Stimulated activated CD4-positive, alpha-beta T cell treated with anti-CD3 and anti-CD28 coated beads, TNF-alpha, amount 100 ng/mL, for 24 hours (primary cell): ENCODE measurements at regions not wholly inside any gene's neighbourhood (a gene's known extent, or its start where the extent isn't known, plus 50 kb on each side); places are given as distances from the start of the nearest gene placed in this dataset.
"Not testable (repeated sequence)": the region's sequence is repeated elsewhere in the genome, so short reads cannot be mapped to it uniquely, and the experiment has no call there.

Experiments
- DNase-seq, 3 experiments: peaks; one replicate each; pipeline ENCODE4 v3.0.0-alpha.2; 2020; ENCODE audit warnings: low read depth in 3 of 3

DNA sequence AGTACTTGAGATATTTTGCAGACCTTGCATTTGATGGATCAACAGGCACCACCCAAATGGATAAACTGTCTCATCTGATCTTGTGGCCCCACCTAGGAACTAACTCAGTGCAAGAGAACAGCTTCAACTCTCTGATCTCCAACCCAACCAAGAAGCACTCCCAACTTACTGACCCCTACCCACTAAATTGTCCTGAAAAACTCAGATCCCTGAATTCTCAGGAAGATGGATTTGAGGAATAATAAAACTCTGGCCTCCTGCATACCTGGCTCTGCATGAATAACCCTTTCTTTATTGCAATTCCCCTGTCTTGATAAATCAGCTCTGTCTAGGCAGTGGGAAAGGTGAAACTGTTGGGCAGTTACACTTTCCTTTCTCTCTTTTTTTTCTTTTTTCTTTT lies 247.9 kb downstream of the ZPLD1 start:
- DNase-seq, result no peak

DNA sequence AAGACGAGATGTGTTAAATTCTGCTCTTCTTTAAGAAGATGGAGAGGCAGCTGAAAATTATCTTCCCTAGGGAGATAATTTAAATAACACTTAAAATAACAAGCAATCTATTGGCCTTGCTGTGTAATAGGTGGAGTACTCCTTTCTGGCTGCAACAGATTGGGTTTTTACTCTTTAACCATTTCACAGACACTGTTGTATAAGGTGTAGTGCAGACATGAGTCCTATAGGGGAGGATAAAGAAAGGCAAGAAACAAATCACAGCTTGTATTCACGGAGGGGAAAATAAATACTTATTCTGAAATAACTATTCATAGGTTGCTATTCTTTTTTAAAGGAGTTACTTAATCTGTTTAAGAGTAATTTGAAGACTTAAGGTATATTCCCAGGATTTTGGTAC lies 252.0 kb downstream of the ZPLD1 start:
- no peak for DNase-seq

DNA sequence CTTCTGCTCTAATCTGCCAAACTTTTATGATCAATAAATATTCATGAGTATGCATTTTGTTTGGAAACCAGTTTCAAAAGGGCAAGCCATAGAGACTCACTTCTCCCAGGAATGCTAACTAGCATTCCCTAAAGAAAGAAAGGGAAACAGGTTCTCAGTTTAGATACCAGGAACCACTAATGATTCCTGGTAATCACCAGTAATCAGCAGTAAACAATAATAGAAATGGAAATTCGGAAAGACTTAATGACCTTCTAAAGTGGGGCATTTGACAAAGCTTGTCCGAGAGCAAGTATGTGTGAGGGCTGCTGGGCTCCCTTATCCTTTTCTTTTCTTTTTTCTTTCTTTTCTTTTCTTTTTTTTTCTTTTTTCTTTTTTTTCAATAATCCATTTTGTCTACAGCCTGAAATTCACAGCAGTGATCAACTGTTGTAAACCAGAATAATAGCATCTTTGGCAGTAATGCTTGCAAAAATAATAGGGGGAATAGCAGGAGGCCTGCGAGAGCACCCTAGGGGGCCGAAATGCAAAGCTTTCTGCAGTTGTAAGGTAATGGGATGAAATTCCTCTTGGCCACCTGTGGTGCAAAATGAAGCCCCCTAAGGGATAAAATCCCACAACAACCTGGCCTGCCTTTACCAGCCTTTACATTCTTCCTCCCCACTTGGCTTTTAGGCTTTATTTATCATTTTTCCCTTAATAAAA lies 253.2 kb downstream of the ZPLD1 start:
- no peak for DNase-seq

DNA sequence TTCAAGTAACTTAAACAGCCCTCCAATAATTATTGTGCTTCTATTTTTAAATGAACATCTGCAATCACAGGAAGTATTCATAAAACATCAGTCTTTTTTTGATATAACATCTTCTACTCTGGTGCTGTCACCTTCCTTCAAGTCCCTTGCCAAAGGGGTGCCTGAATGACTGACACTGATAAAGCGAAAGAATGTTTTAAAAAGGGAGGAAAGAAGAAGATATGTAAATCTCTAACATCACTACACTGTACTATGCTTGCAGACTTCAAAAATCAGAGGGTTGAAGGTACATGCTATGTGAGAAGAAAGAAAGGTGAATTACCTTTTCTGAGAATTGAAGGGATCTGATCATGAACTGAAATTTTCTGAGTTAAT lies 253.7 kb downstream of the ZPLD1 start:
- no peak for DNase-seq

DNA sequence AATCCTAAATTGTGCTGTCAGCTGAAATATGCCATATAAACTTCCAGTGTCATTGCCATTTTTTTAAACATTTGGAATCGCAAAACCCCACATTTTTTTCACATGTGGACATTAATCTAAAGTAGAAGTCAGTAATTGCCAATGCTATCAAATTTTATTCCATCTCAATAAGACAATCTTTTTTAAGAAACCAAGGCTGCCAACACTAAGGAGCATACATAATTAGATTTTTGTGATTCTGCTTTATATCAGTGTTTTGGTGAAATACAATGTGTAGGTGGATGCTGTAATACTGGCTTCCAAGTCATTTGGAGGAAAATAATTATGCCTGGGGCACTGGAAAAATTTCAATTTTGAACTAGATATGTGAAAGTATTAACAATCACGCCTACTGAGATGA lies 256.7 kb downstream of the ZPLD1 start:
- DNase-seq, result no peak

DNA sequence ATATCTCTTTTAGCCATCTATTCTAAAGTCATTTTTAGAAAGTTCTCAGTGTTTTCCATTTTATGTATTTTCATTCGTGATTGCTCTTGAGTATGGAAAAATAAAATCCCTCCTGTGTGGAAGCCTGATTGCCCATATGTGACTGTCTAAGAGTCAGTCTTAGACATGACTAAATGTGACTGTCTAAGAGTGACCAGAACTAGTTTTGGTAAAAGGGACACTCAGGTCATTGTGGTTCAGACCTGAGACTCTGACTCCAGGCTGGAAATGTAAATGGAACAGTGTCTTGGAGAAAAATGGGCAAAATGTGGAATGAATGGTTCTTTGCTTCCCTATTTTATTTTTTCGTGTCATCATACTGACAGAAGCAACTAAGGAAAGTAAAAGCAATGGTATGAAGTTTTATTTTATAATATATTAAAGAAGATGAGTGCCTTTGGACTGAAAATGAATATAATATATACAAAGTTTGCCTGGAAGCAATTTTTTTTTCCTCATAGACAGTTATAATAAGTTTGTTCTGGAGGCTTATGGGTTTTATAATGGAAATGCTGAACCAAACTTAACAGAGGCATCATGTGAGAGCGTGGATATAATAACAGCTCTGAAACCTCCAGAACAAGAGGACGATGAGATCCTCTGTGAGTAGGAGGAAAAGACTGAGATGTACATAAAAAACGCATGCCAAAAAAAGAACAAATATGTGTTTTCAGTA lies 264.4 kb downstream of the ZPLD1 start:
- DNase-seq, result no peak

DNA sequence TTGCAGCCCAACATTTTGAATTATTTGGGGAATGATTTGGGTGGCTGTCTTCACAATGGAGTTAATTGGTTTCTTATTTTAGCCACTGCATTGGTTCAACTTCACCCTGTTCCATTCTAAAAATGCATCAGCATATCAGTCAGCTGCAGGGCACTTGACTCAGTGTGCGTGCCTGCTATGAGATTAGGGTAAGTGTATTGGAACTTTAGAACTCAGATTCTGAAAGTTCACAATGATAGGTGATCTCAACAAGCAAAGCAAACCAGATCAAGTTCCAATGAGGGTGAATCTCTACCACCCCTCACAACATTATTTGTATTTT lies 265.0 kb downstream of the ZPLD1 start:
- no peak for DNase-seq

DNA sequence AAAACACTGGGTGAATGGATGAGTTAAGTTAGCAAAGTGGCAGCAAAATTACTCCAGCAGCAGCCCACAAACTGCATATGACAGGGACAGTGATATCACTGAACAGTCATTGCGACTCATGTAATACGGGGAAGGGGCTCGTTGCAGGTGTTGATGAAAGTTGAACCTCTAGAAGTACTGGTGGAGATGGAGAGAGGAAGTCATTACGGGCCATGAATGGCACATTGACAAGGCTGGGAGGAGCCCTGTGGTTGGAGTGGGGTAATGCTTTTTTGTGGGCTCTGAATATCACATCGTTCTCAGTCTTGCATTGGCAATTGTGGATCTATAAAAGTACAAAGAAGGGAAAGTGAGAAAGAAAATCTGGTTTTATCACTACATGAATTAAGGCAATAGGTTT lies 278.1 kb downstream of the ZPLD1 start:
- no peak for DNase-seq

DNA sequence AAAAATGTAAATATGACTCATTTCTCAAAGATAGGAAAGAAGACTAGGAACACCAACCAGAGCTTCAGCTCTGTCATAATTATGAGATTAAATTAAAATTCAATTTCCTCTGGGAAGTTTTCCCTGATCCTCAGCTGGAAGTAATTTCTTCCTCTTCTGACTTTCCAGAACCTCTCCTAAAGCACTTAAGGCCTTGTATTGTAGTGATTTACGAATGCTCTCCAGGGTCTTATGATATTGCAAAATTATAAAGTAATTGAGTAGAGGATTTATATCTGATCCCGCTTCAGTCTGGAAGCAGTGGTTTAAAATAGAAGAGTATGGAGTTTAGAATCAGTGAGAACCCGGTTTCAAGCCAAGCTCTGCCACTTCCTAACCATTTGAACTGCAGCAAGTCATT lies 279.8 kb downstream of the ZPLD1 start:
- DNase-seq, result no peak

DNA sequence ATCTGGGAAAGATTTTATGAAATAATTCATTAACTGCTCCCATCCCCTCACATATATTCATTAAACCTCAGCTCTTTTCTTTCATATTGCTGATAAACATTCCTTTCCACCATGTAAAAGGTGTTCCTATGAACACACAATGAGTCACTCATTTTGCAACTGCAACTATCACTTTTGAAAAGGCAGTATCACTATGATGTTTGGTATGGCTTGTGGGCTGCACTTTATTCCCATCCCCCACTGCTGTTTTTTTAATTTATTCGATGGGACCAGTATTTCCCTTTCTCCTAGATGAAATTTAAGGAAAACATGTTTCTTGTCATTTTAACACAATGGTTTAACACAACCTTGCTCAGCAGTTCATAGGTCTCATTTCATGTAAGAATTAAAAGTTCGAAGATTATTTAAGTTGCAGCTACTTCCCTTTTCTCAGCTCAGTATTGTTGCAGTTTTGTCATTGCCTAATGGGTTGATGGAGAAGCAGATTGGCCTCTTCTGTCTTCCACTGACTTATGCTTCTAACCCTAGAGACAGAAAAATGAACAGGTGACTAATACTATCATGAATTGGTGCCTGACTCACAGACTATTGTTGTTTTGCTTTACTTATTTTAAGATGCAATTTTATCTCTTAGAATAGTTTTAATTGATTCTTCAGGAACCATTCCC lies 280.3 kb downstream of the ZPLD1 start:
- no peak for DNase-seq

DNA sequence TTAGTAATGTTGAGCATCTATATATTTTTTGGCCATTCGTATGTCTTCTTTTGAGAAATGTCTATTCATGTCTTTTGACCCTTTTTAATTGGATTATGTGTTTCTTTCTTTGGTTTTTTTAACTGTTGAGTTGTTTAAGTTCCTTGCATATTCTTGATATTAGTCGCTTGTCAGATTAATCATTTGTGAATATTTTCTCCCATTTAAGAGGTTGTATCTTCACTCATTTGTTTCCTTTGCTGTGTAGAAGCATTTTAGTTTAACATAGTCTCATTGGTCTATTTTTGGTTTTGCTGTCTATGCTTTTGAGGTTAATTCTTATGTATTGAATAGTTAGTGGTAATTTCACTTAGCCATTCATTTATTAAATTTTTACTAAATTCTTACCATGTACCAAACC lies 283.8 kb downstream of the ZPLD1 start:
- DNase-seq, result no peak

DNA sequence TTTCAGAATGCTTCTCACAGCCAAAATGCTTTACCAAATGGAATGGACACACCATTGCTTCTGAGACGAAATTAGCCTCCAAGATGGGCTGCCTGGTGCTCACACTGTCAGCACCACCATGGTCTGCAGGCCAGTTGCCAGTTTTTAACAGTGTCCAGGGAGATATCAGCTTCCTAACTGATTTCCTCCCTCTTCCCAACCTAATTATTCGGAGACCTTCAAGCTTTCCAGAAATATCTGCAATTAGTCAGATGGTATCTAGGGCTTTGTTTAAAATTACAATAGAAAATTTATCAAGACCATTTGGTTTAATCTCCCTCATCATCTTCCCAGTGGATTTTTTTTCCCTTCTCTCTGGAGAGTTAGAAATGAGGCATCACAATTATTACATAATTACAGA lies 287.5 kb downstream of the ZPLD1 start:
- DNase-seq, result no peak

DNA sequence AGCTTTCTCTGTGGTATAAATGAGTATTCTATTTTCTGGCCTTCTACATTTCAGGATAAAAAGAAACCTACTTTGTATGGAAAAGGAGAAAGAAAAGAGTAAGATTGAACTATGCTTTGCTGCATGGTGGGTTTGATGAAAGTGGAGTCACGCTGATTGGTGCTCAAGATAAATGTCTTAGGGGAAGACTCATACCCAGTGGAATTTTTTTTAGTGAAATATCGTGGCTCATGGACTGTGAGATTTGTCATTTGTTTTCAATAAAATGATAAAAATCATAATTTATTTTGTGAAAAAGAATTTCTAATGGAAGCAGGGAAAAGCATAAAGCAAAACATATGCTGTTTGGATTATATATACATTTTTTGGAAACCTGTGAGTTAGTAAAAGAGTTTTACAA lies 292.5 kb downstream of the ZPLD1 start:
- no peak for DNase-seq

DNA sequence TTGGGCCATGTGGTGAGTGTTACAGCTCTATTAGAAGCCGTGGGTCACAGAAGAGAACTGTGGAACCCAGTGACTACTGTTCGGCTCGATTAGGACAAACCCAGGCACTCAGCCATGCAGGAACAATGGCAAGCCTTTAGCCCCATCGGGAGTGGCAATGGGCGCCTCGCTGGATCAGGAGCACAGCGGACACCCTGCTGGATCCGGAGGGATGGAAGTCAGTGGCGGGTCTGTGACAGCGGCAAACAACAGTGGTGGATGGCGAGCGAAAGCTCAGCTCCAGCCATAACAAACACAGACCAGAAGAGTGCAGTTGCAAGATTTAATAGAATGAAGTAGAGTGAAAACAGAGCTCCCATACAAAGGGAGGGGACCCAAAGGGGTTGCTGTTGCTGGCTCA lies 297.8 kb downstream of the ZPLD1 start:
- DNase-seq, result not testable (repeated sequence)

DNA sequence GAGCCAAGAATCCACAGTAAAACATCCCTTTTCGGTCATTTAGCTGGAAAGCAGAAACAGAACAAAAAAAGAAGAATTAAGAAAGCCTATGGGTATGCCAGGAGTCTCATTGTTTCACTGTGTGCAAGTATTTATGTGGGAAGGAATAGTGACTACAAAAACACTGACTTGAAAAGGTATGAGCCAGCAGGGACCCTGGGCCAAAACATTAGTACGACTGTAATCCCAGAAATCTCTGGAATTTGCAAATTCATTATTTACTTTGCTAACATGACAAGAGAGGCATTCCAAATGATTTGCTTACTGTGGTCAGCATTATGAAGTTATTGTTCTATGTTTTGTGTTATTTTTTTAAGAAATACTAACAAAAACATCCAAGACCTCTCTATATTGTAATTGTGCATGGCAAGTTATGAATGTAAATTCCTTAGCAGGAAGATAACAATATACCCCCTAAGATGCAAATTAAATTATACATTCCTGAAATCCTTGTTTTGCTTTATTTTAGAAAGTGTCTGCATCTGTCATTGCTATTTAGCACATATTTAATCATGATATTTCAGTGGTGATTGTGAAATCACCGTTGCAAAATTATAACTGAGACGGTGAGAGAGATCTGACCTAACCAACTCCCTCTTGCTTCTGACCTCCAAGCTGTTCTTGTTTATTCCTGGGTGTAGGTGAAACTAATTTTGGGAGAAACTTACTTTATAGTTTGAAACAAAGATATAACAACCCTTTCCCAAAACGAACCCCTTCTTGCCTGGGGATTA lies 299.2 kb downstream of the ZPLD1 start:
- no peak for DNase-seq

DNA sequence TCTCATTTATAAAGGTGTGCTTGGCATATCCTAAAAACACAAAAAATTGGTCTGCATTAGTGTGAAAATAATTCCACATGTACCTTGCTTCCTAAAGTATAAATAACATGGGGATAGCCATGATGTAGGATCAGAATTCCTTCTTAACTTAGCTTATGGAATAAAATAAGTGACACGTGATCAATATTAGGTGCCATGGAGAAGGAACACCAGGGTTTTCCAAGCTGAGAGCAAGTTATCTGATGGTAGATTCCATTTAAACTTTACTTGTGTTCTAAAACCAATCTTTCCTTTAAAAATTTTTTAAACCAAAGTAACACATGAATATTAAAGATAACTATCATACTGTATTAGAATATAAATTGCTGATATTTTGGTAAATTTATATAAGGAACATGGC lies 300.5 kb downstream of the ZPLD1 start:
- no peak for DNase-seq

DNA sequence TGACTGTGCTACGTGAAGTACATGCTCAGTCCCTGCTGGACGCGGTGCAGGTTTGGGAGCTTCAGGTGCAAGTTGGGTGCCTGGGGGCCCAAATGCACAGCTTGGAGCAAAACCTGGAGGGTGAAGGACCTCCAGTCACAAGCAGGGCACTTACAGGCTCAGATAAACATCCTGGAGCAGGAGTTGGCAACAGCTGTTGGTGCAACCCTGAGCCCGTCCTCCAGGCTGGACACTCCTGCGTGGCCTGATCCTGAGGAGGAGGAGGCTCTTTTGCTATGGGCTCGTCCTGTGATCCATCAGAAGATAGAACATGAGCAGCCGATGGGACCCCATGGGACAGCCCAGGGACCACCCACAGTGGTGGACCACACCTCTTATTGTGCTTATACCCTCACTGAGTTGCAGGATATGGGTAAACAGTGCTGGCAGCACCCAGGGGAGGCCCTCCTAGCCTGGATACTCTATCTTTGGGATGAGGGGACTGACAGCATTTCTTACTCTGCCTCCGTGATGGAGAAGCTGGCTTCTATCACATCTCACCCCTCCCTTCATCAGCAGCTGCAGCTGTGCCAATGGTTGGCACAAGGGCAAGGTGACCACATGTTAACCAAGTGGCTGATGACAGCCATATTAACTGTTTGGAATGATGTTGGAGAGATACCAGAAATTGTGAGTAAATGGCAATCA lies 301.6 kb downstream of the ZPLD1 start:
- DNase-seq, result no peak

DNA sequence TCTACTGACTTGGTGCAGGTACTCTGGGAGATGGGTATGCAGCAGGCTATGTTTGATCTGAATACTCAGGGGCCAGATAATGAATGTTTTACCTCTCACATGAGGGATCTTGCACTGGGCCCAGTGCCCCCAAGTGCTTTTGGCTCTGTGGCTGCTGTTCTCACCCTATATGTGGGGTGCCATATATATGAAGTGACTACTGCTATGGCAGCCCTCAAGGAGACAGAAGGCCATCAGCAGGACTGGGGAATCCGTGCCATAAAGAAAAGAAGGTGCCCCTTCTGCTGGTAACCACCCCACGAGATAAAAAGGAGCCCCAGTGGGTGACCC lies 302.1 kb downstream of the ZPLD1 start:
- no peak for DNase-seq

DNA sequence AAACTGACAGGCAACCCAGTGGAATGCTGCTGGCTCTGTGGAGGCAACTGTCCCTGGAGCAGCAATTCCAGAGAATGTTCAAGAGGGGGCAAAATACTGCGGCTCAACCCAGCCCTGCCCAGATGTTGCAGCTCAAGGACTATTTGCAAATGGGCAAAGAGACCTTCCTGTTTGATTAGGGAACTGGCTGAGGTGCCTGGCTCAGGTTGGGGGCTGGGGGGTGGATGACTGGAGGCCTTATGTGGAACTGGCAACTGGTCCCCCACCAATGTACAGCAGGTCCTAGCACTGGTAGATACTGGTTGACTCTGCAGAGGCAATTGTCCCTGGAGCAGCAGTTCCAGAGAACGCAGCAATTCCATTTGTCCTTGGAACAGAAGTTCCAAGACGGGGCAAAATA lies 302.5 kb downstream of the ZPLD1 start:
- no peak for DNase-seq

DNA sequence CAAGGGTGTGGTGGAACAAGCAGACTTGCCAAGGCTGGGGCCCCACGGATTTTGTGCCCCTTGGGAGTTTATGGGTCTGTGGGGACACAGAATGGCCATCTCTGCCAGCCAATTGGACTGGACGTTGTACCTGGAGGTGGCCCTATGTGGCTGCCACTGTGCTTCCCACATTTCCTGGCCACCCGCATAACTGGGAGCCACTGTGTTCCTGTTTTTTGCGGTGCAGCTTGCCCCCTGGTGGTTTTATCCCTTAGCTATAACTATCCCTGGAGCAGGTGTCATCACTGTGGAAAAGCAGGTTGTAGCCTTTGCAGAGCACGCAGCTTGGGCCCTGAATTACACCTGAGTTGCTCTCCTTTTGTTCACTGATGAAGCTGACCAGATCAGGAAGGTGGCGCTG lies 306.3 kb downstream of the ZPLD1 start:
- no peak for DNase-seq

DNA sequence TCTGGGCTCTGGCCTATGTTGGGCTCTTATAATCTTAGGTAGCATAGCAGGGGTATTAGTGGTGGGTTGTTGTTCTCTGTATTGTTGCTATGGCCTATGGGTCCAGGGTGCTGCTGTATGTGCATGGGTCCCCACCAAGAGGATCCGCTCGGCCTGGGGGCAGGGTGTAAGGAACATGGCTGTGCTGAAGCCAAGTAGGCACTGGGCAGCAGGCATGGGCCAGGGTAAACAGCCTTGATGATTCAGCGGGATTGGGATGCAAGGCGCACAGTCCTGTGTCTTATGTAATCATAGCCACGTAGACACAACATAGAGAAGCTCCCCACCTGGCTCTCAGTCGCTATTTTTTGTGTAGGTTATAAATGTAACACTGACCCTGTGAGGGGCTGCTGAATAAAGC lies 306.9 kb downstream of the ZPLD1 start:
- DNase-seq, result no peak

DNA sequence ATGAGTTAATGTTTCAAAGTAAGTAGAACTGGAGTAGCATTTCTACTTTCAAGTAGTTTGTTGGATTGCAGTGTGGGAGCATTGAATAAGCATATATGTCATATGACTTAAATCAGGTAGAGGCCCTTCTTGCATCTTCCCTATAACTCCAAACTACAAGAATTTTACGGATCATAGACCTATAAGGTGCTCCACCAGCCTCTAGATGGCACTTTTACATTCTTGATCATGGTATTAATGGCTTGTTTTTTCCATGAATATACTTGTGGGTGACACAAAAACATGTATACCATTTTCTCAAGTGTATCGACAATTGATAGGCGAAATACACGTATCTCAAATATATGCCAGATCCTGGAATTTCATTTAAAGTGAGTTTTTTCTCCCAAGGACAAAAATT lies 311.1 kb downstream of the ZPLD1 start:
- DNase-seq, result no peak
